IPS-NIHi7 (cell line): ENCODE measurements at regions not wholly inside any gene's neighbourhood (a gene's known extent, or its start where the extent isn't known, plus 50 kb on each side); places are given as distances from the start of the nearest gene placed in this dataset.

Source experiments
- DNase-seq: peaks from one replicate; pipeline ENCODE4 v3.0.0; 2012; ENCODE audit warnings: mixed read lengths; ENCODE audit errors: extremely low spot score

GRCh38 chr12:3336606-3337311, 154.2 kb upstream of the PRMT8 start:
- DNase-seq = no peak

DNA sequence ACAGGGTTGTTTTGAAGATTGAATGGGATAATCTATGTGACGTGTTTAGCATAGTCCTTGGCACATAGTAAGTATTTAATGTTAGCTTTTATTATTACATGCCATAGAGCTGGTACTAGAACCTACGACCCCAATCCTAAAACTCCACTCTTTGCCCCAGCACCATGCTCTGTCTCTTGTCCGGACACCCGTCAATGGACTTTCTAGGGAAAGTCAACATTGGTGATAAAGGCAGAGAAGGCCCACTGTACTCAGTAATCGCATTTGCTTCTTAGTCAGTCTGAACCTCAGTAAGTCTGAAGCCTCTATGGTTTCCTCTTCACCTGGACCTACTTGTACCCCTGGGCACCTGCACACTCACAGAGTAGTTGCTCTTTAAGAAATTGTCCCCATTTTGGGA, 153.1 kb upstream of the PRMT8 start:
- no peak for DNase-seq

DNA sequence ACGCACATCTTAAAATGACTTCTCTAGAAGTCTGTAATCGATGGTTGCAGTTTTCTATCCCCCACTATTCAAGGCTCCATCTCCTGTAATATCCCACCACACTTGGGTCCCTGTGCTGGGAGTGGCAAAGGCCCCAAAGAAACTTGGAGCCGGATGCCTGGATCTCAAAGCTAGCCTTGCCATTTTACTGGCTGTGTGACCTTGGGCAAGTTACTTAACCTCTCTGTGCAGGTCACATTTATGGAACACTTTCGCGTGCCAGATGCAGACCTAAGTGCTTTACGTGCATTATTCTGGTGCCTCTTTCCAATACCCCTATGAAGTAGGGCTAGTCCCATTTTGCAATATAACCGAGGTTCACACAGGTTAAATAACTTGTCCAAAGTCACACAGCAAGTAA, 151.8 kb upstream of the PRMT8 start:
- no peak for DNase-seq

DNA sequence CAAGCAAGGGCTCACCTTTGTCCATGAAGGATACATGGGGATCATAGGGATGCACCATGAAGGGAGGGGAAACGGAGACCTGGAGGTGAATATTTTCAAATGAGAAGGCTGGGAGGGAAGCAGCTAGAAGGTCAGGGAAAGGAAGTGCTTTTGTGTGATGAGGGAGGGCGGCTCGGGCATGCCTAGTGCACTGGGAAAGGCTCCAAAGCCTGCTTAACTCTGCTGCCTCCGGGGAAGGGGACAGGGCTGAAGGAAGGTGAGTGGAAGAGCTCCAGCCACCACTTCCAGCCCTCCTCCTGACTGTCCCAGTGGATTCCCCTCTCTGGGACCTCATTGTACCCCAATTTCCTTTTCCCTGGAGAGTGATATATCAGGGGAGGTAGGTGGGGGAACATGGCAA, 149.4 kb upstream of the PRMT8 start:
- DNase-seq = no peak

DNA sequence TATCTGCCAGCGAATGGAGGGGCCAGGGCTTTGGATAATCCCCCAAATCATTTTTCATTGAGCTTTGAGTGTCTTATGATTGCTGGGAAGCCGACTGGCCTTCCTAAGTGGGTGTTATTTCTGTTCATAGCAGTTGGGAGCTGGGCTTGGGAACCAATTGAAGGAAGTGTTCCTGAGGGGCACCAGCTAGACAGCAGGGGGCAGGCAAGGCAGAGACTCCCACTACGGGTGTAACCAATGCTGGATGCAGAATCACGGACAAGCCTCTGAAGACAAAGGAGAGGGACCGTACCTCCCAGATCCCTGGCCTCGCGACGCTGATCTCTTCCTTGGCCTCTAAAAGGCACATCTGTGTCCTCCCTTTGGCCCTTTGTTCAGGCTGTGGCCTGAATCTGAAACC, 149.0 kb upstream of the PRMT8 start:
- DNase-seq = peak; percentile 81

DNA sequence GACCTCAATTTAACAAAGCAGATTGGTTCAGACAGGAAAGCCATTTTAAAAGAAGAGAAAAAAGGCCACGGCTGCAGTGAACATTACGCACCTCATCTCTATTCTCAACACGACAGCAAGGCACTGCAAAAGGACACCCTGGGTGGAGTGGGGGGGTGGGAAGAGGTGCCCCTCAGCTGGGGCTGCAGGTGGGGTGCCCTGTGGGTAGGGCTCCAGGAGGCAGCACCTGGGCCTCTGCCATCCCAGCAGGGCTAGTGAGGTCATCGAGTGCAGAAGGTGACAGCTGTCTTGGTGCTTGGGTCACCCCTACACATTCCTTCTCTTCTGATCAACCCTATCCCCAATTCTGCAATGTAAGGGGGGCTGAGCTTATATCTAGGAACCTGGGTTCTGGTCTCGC, 142.9 kb upstream of the PRMT8 start:
- no peak for DNase-seq

DNA sequence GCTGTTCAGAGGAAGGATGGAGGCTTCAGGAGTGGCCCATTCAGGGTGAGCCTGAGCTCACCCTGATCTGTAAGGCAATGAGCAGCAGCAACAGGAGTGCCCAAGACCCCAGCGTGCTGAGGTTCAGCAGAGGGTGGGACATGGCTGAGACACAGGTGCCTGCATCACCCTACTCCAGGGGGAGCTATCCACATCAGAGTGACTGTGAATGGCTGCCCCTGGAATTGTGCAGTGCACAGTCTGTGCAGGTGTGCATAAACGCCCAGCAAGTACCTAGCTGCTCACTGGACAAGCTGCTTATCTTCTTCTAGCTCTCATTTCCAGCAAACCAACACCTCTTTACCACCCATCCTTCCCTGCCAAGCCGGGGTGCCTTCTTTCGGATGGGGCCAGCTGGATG, 140.6 kb upstream of the PRMT8 start:
- DNase-seq = no peak

DNA sequence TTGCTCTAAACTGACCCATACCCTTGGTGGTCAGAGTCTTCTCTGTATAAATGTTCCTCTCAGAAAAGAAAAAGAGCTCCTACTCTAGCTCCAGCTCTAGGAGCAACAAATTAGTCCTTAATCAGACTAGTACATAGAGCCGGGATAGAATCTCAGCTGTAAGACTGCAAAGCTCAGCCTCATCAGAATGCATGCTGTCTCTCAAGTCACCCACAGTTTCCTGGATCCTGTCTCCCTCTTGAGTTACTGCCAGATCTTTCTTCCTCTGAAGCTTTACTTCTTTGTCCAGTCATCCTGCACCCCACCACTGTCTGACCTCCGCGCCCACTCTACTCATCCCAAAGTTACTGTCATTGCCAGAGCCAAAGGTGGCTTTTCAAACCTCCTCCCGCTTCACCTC, 139.3 kb upstream of the PRMT8 start:
- DNase-seq = no peak

- DNase-seq = no peak
Observed at GRCh38 chr12:3352230-3352629, 138.8 kb upstream of the PRMT8 start.

- DNase-seq = no peak
Observed at GRCh38 chr12:3353621-3354020, 137.4 kb upstream of the PRMT8 start.

- no peak for DNase-seq
Observed at GRCh38 chr12:3354586-3354985, 136.4 kb upstream of the PRMT8 start.

GRCh38 chr12:3355378-3355900, 135.6 kb upstream of the PRMT8 start:
- DNase-seq = no peak

GRCh38 chr12:3357950-3358525, 133.0 kb upstream of the PRMT8 start:
- DNase-seq = no peak

DNA sequence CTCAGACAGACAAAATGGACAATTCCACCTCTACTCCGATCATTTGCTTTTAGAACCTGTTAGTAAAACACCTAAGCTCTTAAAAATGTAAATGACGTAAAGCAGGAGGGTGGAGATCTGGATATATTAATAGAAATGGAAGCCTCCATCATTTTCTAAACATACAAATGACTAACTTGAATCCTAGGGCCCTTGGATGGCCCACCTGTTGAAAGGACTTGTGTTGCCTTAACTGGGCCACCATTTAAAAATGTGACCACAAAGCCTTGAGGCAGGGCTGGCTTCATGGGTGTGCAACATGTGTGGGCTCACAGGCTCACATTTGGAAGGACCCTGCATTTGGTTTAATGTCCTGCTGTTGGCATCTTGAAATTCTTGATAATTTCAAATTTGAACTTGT, 131.5 kb upstream of the PRMT8 start:
- no peak for DNase-seq

GRCh38 chr12:3361146-3361545, 129.9 kb upstream of the PRMT8 start:
- no peak for DNase-seq

- DNase-seq = no peak
Observed at GRCh38 chr12:3362737-3363136, 128.3 kb upstream of the PRMT8 start.

DNA sequence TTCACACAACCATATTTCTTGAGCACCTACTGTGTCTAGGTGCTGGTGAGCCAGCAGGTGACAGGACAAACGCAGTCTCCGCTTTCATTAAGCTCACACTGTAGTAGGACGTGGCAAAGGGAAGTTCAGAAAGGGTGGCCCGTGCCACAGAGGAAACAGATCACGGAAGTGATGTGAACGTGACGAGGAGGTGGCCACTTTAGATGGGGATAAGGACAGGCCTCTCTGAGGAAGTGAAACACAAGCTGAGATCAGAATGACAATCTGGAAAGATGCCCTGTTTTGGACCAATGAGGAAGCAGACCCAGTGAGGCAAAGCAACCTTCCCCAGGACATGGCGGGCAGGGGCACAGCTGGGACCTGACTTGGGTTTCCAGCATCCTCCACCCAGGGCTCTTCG, 127.4 kb upstream of the PRMT8 start:
- no peak for DNase-seq

DNA sequence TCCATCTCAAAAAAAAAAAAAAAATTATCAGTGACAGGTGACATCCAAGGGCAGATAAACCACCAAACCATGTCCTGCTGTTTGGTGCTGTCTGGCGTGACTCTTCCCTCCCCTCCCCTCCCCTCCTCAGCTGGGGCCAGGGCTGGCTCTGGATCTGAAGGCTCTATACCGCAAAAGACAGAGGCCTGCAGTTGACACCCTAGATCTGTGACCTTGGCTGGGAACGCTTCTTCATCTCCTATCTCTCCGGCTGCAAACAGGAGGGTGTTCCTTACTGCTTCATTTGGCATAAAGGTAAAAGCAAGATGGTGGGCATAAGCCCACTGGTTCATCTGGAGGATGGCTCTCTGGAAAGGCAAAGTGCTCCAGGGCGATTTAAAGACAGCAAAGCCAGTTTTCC, 126.8 kb upstream of the PRMT8 start:
- DNase-seq = no peak

GRCh38 chr12:3364661-3365462, 126.1 kb upstream of the PRMT8 start:
- DNase-seq = no peak

- peak; percentile 83 for DNase-seq
Observed at GRCh38 chr12:3365463-3366411, 125.3 kb upstream of the PRMT8 start.

DNA sequence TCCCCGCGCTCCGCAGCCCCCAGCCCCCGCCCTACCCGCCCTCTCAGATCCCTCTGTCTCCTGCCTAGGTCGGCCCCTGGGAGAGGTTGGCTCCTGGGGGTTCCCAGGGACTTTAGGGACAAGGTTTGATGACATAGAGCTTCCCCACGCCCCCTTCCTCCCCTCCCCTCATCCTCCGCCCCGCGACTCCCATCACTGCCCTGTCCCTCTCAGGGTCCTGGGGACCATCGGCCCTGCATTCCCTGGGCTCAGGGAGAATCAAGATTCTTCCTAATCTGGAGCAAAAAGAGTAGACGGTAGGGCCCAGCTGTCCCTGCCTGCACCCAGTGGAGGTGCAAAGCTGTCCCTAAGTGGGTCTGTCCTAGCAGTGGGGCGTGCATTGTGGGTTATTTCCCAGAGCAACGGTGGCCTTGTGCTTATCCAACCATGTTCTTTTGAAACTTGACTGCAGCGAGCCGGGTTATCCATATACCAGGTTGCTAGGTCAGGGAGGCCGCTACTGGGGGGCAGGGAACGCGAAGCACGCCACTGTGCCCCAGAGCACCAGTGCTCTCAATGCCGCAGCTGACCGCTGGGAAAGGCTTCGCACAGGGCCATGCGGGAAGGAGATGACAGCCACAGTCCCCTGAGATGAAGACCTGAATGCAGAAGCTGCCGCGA, 124.4 kb upstream of the PRMT8 start:
- peak; percentile 39 for DNase-seq
